NCI-H2171 treated with DMSO at 0.1 percent for 48 hours (cell line): ENCODE measurements at regions not wholly inside any gene's neighbourhood (a gene's known extent, or its start where the extent isn't known, plus 50 kb on each side); places are given as distances from the start of the nearest gene placed in this dataset.
A peak's percentile ranks its signal among the peaks of the same experiment; 100 is the strongest.
"Not testable (repeated sequence)": the region's sequence is repeated elsewhere in the genome, so short reads cannot be mapped to it uniquely, and the experiment has no call there.

Experiments used
- DNase-seq: peaks from one replicate; lab custom pipeline; 2025; lab: John Stamatoyannopoulos, UW

DNA sequence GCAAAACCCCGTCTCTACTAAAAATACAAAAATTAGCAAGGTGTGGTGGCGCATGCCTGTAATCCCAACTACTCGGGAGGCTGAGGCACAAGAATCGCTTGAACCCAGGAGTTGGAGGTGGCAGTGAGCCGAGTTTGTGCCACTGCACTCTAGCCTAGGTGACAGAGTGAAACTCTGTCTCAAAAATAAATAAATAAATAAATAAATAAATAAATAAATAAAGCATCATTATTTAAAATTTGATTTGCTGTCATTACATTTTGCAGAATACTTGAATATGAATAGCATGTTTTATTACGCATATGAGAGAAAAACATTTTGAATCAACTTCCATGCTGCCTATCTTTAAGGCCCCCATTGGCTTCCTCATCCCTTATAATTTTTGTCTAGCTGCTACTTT is 53.4 kb upstream of the MED14 start:
- DNase-seq: not testable (repeated sequence)

DNA sequence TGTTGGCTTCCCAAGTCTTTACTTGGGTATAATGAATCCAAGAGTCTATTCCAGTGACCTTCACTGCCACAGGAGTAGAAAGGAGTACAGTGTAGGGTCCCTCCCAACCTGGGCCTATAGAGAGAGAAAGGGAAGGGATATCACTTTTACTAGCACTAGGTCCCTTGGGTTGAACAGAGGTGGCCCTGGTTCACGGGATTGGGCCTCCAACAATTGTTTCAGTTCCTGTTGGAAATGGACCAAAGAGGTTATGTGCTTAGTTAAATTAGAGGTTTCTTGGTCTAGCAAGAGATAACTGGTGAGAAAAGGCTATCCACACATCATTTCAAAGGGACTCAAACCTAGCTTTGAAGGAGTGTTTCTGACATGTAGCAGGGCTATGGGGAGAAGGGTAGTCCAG is 57.1 kb upstream of the MED14 start:
- DNase-seq: no peak

DNA sequence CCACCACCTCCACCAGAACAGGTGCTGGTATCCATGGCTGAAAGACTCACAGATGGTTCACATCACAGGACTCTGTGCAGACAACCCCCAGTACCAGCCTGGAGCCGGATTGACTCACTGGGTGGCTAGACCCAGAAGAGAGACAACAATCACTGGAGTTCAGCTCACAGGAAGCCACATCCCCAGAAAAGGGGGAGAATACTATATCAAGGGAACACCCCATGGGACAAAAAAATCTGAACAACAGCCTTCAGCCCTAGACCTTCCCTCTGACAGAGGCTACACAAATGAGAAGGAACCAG is 59.4 kb upstream of the MED14 start:
- DNase-seq: peak; percentile 69

DNA sequence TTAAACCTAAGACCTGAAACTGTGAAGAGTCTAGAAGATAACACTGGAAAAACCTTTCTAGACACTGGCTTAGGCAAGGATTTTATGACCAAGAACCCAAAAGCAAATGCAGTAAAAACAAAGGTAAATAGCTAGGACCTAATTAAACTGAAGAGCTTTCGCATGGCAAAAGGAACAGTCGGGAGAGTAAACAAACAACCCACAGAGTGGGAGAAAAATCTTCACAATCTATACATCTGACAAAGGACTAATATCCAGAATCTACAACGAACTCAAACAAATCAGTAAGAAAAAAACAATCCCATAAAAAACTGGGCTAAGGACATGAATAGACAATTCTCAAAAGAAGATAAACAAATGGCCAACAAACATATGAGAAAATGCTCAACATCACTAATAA is 64.4 kb upstream of the MED14 start:
- DNase-seq: not testable (repeated sequence)

DNA sequence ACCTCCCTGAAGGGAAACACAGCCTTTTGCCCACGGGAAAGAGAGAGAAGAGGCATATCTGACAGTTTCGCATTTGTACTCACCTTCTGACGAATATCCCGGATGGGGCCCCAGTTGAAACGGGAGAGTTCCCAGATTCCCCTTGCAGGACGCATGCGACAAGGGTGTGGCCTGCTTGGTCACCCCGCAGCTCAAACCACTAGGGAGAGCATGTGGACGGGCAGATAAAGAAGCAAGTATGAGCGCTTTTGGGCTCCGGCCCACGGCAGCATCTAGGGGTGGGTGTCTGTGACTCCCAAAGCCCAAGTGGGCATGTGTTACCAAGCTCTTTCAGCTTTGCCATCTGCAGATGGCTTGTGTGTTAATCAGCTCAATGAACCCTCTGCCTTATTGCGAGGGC is 70.1 kb upstream of the MED14 start:
- DNase-seq: no peak

DNA sequence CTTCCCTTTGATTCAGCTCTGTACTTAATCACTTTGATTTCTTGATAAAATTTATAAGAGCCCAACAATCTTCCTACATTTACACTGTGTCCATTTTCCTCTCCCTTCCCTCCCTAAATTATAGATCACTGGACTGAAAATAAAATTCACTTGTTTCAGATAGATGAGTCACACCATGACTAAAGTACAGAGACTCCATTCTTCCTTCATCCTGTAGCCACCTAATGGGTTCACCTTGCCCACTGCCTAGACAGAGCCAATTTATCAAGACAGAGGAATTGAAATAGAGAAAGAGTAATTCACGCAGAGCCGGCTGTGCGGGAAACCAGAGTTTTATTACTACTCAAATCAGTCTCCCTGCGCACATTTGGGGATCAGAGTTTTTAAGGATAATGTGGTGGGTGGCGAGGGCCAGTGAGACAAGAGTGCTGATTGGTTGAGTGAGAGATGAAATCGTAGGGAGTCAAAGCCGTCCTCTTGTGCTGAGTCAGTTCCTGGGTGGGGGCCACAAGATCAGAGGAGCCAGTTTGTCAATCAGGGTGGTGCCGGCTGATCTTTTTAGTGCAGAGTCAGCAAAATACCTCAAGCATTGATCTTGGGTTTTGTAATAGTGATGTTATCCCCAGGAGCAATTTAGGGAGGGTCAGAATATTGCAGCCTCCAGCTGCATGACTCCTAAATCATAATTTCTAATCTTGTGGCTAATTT is 71.3 kb upstream of the MED14 start:
- no peak for DNase-seq

DNA sequence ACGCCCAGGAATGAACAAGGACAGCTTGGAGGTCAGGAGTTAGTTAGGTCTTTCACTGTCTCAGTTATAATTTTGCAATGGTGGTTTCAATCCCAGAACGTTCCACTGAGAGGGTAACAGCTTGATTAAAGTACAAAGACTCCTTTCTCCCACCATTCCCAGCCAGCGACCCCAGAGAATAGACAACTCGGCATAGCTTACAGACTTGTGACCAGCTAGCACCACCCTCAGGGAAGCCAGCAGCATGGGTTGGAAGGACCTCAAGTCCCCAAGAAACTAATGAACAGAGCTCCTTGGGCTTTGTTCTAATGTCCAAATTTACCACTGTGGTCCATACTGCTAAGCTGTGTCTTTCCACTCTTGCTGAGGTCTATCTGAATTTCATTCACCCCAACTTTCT is 72.0 kb upstream of the MED14 start:
- no peak for DNase-seq

DNA sequence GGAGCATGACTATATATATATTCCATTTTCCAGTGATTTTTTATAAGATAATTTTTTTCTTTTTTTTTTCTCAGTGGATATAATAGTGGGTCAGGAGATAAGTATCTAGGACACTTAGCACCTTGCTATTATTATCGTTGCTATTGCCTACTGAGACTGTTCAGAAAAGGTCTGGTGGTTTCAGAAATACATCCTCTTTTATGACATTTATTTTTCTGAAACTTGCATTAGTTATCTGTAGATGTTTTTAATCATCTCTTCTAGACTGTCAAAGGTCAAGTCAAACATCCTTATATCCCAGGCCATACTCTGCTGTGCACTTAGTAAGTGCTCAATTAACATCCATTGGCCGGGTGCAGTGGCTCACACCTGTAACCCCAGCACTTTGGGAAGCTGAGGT is 72.9 kb upstream of the MED14 start:
- DNase-seq: no peak

DNA sequence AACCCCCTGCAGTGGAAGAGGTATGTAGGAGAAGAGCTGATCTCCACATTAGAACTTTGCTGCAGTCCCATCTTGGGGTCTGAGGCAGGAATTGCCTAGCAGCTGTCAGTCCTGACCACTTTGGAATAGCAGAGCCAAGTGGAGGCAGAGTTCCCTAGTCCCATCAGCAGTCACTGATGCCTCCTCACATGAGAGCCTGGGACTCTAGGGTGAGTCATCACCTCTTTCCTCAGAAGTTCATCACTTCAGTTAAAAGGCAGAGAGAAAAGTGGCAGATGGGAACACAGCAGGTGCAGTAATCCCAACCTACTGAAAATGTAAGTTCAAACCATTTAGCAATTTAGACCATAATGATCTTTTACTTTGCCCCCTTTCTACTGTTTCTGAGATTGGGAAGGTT is 73.9 kb upstream of the MED14 start:
- DNase-seq: peak; percentile 80

DNA sequence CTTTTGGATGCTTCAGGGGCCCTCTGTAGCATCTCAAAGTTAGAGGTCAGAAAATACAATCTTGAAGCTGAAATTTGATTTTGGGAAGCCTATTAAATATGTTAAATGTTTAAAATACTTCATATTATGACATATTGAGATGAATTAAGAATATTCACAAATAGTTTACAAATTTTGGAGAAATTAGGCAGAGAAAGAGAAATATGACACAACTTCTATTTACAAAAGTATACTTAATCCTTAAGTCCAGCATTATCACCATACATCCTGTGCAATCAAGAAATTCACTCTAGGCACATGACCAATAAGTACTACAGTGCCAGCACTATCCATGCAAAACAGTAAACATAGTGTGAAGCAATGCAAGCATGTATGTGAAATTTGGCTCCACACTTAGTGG is 79.7 kb upstream of the MED14 start:
- not testable (repeated sequence) for DNase-seq

DNA sequence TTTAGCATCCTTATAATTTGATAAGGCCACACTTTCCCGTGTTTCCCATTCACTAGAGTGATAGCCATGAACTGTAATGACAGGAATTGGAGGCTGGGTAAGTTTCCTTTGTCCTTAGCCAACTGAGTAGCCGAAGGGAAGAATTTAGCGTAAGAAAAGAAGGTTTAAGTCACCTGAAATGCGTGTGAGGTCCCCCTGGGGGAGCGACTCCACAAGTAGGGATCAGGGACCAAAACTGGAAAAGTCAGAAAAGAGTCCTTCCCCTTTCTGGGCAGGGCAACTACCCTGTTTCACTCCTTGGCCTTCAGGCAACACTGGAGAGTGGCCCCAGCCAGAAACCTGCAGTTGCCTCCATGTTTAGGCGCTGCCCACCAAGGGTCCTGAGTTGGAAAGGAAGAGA is 81.6 kb upstream of the MED14 start:
- no peak for DNase-seq

DNA sequence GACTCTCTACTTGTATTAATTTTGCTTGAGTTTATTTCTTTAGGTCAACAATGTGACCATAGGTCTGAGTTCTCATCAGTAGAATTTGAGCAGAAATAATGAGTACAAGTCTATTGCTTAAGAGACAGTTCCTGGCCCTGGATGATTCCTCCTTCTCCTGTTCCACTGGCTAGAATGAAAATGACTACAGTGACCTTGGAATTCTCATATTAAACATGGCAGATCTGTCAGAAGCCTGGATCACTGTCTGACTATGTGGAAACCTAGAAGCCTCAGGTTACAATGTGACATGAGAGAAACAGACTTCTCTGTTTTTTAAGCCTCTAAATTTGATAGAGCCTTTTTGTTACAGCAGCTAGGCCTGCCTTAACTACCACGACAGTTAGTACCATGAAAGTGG is 82.9 kb upstream of the MED14 start:
- DNase-seq: no peak

DNA sequence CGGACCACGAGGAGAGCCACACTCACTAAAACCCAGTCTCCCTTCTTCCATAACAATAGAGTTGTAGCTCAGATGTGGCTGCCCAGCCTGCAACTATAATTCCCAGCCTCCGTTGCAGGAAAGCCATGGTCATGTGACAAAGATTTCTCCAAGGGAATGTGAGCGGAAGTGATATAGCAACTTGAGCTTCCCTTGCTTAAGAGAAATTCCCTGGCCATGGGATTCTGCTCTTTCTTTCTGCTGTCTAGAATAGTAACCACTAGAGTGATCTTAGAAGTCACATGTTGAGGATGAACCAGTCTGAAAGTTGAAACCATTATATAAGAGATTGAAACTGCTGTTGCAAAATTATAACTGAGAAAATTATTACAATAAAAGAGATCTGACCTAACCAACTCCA is 86.4 kb upstream of the MED14 start:
- no peak for DNase-seq

DNA sequence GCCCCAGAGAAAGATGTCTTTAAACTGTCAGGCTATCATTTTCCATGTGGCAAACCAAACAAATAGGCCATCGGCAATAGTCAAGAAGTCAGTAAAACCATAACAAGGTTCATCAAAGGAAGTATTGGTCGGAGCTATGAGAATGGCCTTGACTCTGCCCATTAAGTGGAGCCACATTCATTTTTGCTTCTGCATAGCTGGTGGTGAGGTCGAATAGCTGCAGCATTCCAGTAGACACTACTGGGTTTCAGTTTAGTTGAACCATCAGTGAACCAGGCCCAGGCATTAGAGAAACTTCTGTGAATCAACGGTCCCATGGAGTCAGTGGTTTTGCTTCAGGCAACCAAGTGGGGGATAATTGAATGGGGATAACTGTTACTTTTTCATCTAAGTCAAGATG is 92.0 kb upstream of the MED14 start:
- no peak for DNase-seq

DNA sequence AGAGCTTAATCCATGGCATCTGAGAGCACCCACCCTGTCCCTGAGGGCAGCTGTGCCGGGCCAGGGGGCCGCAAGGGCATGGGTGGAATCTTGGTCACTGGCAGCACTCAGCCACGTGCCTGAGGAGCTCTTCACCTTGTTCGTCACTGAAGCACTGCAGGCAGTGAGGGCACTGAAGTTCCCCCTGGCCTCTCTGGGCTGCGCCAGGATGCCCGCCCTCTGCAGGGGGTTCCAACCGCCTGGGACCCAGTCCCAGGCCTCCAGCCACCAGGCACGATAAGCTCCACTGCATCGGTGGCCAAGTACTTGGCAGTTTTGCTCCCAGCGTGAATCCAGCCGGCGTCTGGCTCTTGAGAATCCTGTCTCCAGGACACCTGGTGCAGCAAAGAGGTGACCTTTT is 96.4 kb upstream of the MED14 start:
- no peak for DNase-seq

DNA sequence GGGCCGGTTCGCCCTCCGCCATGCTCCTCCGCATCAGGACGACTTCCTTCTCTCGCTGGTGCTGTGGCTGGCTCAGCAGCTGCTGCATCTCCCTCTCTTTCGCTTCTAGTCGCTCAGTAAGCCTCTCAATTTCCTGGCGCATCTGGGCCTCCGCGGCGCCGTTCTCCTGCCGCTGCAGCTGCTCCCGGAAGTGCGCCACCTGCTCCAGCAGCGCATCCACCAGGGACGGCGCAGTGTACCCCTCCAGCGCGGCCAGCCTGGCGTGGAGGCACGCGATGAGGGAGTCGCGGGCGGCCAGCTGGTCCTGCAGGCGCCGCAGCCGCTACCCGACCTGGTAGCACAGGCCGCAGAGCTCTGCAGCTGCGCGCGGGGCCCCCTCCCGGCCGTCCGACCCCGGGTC is 97.4 kb upstream of the MED14 start:
- DNase-seq: no peak

DNA sequence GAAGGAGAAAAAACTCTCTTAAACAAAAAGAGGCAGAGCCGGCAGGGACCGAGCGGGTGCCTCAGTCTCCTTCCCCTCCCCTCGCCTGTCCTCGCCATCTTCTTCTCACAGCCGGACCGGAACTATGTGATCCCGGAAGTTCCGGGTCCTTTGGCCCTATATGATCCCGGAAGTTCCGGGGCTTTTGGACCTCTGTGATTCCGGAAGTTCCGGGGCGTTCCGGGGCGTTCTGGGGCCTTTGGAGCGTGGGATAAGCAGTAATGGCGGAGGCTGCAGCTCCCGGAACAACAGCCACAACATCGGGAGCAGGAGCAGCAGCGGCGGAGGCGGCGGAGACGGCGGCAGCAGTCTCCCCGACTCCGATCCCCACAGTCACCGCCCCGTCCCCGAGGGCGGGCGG is 98.9 kb upstream of the MED14 start:
- DNase-seq: no peak

DNA sequence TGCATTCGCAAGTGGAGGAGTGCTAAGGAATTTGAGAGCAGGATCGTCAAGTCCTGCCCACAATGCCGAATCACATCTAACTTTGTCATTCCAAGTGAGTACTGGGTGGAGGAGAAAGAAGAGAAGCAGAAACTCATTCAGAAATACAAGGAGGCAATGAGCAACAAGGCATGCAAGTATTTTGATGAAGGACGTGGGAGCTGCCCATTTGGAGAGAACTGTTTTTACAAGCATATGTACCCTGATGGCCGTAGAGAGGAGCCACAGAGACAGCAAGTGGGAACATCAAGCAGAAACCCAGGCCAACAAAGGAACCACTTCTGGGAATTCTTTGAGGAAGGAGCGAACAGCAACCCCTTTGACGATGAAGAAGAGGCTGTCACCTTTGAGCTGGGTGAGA is 100.2 kb upstream of the MED14 start:
- DNase-seq: no peak

DNA sequence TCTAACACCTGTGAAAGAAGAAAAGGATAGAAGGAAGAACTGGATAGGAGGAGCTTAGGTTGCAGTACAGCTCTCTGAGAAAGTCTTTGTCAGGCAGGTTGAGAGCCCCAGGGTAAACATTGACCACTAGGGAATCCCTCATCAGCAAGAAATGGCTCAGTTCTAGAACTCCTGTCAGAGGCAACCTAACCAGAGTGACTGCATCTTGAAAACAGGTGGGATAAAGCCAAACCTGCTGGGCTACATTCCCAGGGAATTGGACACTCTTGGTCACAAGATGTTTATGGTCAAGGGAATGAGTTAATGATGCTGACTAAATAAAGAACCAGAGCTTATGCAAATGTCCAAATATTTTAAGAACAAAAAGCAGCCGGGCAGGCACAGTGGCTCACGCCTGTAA is 108.3 kb upstream of the MED14 start:
- DNase-seq: no peak

DNA sequence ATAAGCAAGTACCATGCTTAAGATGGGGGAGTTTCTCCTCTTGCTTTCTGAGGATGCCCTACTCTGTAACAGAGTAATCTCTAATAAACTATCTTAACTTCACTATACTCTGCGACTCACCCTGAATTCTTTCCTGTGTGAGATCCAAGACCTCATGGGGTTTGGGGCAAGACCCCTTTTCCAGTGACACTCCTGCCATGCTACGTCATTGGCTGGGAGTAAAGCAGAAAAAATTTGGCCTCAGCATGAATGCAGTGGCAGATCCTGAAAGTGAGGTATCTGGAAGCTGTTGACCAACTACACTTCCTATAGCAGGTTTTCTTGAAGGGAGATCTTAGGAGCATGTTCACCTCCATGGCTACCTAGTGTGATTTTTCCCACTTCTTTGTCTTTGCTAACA is 109.1 kb upstream of the MED14 start:
- no peak for DNase-seq

DNA sequence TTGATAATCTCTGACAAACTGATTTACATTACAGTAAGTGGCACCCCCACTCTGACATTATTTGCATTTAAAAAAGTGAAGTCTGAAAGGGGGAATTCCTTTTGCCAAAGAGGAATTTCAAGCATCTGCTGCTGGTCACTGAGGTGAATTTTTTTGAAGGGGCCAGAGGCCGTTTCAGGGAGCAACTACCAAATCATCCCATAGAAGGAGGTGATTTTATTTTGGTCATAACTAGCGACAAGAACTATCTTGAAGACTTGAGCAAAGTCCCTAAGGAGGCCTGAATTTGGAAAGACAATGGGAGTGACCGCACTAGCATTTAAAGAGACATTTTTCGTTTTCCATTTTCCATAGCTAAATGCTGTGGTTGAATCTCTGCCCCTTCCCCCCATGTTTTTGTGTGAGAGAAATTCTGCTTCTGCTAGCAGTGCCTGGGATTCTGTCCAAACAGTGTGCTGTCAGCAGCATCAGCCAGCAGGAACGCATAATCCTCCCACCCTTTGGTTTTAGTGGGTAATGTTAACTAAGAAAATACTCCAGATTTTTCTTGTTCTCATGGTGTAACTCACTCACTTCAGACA is 110.1 kb upstream of the MED14 start:
- no peak for DNase-seq

DNA sequence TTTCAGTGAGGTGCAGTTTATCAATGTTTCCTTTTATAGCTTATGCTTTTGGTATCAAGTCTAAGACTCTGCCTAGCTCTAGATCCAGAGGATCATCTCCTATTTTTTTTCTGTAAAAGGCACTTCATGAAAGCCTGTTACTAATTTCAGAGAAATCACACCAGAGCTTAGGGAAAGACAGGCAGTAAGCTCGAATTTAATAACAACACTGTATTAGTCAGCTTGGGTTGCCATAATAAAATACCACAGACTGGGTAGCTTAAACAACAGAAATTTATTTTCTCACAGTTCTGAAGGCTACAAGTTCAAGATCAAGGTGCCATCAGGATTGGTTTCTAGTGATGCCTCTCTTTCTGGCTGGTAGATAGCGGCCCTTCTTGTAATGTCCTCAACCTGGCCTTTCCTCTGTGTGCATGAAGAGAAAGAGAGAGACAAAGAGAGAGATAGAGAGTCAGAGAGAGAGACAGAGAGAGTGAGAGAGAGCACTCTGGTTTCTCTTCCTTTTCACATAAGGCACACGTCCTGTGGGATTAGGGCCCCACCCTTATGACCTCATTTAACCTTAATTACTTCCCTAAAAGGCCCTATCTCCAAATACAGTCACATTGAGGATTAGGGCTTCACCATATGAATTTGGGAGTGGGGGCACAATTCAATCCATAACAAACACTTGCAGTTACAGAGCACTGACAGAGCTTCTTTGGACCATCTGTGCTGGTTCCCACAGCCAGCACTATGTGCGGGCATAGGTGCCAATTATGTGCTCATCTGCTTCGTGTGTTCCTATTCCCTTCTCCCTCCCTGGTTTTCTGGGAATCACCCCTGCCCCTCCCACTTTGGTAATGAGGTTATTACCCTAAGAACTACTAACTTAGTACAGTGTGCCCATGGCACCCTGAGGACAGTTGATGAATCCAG is 114.8 kb upstream of the MED14 start:
- DNase-seq: no peak

DNA sequence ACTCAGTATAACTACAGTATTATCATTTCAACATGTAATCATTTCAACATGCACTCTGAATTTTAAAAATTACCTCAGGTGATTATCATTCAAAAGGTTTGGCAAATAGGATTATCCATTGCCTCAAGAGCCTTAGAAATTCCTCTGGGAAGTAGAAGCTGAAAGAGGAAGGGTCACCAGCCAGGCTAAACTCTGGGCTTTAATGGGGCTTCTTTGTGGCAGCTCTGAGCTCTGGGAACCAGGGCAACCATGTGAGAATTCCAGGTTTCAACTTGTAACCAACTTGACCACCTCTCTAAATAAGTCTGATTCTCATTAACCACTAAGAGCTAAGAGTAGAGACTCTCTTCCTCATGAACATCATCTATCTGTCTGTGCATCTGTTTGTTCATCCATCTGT is 117.2 kb upstream of the MED14 start:
- DNase-seq: no peak
